ENCODE measurements at regions not wholly inside any gene's neighbourhood (a gene's known extent, or its start where the extent isn't known, plus 50 kb on each side); places are given as distances from the start of the nearest gene placed in this dataset.
"Not testable (repeated sequence)": the region's sequence is repeated elsewhere in the genome, so short reads cannot be mapped to it uniquely, and the experiment has no call there.

- no peak for DNase-seq (ENCODE audit: low spot score)
Measured at GRCh38 chr15:35695003-35695402, 149.0 kb upstream of the DPH6 start.

GRCh38 chr15:35696767-35697231 is 150.8 kb upstream of the DPH6 start:
- no peak for DNase-seq (ENCODE audit: low spot score)

GRCh38 chr15:35697549-35698299 is 151.8 kb upstream of the DPH6 start:
- no peak for DNase-seq (ENCODE audit: low spot score)

GRCh38 chr15:35698331-35698730 is 152.4 kb upstream of the DPH6 start:
- DNase-seq (ENCODE audit: low spot score), result no peak

- no peak for DNase-seq (ENCODE audit: low spot score)
Measured at GRCh38 chr15:35698966-35699575, 153.1 kb upstream of the DPH6 start.

- not testable (repeated sequence) for DNase-seq (ENCODE audit: low spot score)
Measured at GRCh38 chr15:35700091-35700593, 154.2 kb upstream of the DPH6 start.

- DNase-seq (ENCODE audit: low spot score), result no peak
Measured at GRCh38 chr15:35701402-35702046, 155.6 kb upstream of the DPH6 start.

GRCh38 chr15:35702946-35703495 is 157.1 kb upstream of the DPH6 start:
- no peak for DNase-seq (ENCODE audit: low spot score)

GRCh38 chr15:35705030-35705883 is 159.3 kb upstream of the DPH6 start:
- no peak for DNase-seq (ENCODE audit: low spot score)

GRCh38 chr15:35705884-35706585 is 160.1 kb upstream of the DPH6 start:
- DNase-seq (ENCODE audit: low spot score), result no peak

- DNase-seq (ENCODE audit: low spot score), result no peak
Measured at GRCh38 chr15:35712956-35713355, 167.0 kb upstream of the DPH6 start.

- no peak for DNase-seq (ENCODE audit: low spot score)
Measured at GRCh38 chr15:35713733-35714132, 167.8 kb upstream of the DPH6 start.

- no peak for DNase-seq (ENCODE audit: low spot score)
Measured at GRCh38 chr15:35717721-35718120, 171.8 kb upstream of the DPH6 start.

- no peak for DNase-seq (ENCODE audit: low spot score)
Measured at GRCh38 chr15:35720019-35720418, 174.1 kb upstream of the DPH6 start.

- DNase-seq (ENCODE audit: low spot score), result no peak
Measured at GRCh38 chr15:35720984-35721383, 175.0 kb upstream of the DPH6 start.

GRCh38 chr15:35721751-35722150 is 175.8 kb upstream of the DPH6 start:
- no peak for DNase-seq (ENCODE audit: low spot score)

- no peak for DNase-seq (ENCODE audit: low spot score)
Measured at GRCh38 chr15:35722501-35722900, 176.5 kb upstream of the DPH6 start.

- no peak for DNase-seq (ENCODE audit: low spot score)
Measured at GRCh38 chr15:35723120-35723847, 177.3 kb upstream of the DPH6 start.

GRCh38 chr15:35723852-35724251 is 177.9 kb upstream of the DPH6 start:
- DNase-seq (ENCODE audit: low spot score), result no peak

- DNase-seq (ENCODE audit: low spot score), result no peak
Measured at GRCh38 chr15:35724626-35725025, 178.7 kb upstream of the DPH6 start.
